Activated CD8-positive, alpha-beta memory T cell treated with anti-CD3 and anti-CD28 coated beads for 1 hour (primary cell): ENCODE measurements at regions not wholly inside any gene's neighbourhood (a gene's known extent, or its start where the extent isn't known, plus 50 kb on each side); places are given as distances from the start of the nearest gene placed in this dataset.

Experiments used
- DNase-seq, 2 donors: peaks; one replicate each; pipeline ENCODE4 v3.0.0-alpha.2; 2020; ENCODE audit warnings: low read depth in 1 of 2; ENCODE audit errors: extremely low read depth in 1 of 2

DNA sequence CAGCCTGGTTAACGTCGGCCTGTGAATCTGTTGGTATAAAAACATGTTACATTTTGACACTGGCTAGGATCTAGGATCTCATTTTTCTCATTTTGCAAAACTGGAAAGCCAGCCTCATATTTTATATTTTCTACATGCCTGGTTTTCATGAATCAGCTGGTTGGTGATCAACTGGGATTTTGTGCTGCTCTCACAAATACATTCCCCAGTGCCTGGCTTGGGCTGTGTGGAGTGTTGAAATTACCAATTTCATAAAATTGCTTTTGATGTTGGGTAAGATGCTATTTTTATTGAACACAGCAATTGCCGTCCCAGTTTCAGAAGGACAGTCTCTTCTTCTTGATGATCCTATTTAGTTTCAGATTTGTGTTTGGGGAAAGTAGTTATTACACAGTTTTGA lies 604.3 kb downstream of the TAFA4 start:
- DNase-seq: no peak

GRCh38 chr3:68315964-68316363 lies 616.4 kb downstream of the TAFA4 start:
- no peak for DNase-seq

DNA sequence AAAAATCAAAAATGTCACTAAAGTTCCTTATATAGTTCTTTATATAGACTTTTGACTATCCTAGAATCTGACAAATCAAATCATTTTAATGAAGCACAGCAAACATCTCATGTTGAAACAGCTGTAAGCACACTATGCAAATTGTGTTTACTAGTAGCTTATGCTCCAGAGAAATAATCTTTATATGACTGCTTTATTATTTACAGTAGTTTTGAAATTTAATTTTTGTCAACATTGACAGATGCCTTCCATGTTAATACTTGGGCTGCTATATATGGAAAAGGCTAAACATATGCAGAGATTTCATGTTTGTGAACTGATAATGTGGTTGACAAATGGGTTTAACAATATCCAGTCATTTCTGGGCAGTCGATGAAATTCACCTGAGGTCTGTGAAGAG lies 616.8 kb downstream of the TAFA4 start:
- DNase-seq: no peak

- no peak for DNase-seq
Measured at GRCh38 chr3:68306571-68306970, 625.8 kb downstream of the TAFA4 start.

DNA sequence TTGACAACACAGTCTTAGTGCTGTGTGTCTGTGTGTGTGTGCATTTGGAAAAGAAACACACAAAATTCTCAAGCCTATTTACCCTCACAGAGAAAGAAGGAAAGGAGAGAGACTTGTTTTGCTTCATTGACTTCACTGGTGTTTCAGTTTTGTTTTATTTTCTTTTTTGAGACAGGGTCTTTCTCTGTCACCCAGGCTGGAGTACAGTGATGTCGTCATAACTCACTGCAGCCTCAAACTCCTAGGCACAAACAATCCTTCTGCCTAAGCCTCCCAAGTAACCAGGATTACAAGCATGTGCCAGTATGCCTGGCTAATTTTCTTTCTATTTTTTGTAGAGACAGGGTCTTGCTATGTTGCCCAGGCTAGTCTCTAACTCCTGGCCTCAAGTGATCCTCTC lies 636.9 kb downstream of the TAFA4 start:
- no peak for DNase-seq

DNA sequence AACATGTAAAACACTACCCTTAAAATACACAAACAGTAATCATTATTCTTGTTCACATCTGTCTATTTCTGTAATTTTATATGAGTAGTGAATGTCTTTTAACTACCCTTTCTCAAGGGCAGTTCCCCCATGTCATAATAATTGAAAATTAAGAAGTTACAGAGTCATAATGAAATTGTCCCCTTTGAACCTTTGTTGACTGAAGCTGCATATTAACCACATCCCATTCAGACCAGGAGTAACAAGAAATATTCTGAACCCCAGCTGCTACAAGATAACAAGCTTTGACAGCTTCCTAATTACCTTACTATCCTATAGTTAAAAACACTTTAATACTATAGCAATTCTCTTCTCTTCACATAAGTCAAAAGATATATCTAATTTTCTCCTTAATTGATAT lies 635.9 kb upstream of the SUCLG2 start:
- no peak for DNase-seq

GRCh38 chr3:68288085-68288484 lies 633.7 kb upstream of the SUCLG2 start:
- DNase-seq: no peak

- DNase-seq: no peak
Measured at GRCh38 chr3:68287101-68287500, 632.7 kb upstream of the SUCLG2 start.

- DNase-seq: no peak
Measured at GRCh38 chr3:68274286-68274685, 619.9 kb upstream of the SUCLG2 start.

DNA sequence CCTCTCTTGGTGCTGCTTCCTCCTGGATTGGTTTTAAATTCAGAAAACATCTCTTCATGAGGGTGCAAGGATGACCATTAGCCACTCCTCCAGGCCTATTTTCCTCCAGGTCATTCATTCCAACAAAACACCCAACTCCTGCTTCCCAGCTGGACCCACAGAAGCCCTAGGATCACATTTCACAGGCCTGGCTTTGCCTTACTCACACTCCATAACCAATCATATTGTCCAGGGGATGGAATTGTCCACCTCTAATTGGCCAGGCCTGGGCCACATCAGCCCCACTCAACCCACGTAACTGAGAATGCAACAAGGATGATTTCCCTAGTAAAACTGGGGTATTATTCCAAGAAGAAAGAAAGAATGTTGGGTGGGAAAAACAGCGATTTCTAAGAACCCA lies 616.7 kb upstream of the SUCLG2 start:
- no peak for DNase-seq

DNA sequence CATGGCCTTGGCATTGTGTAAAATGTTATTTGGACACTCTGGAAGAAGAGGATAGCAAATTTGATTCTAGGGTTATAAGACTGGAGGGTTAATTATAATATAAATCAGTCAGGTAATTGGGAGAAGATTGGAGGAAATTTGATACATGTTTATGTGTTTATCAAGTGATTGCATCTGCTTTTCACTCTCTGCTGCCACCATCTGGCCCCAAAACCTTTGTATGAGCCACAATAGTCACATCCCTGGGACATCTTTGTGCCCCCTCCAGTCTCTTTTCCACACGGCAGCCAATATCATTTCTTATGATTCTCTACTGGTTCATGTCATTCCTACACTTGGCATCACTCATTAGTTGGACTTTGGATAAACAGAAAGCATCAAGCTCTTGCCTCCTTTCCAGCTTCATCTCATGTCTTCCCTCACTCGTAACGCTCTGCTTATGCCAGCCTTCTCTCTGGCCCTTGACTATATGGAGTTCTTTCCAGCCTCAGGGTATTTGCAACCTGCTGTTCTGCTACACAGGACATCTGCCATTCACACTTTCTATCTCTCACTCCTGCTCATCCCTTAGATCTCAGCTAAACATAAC lies 602.3 kb upstream of the SUCLG2 start:
- no peak for DNase-seq

GRCh38 chr3:68249265-68249664 lies 594.9 kb upstream of the SUCLG2 start:
- DNase-seq: no peak

GRCh38 chr3:68242606-68243005 lies 588.2 kb upstream of the SUCLG2 start:
- no peak for DNase-seq

DNA sequence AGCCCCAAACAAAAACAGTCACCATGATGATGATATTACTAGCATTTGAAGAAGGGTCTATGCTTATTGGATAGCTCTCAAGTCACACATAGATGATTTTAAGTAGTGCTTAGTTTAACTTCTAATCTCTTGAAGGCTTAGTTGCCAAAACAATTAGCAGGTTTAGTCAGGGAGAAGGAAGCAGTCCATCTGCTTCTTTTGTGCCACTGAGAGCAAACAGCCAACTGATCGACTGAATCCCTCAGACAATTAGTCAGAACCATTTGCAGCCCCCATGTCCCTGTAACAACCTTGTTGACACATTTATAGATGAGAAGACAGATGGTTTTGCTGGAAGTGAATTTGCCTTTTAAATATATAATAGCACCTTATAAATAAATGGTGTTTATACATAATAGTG lies 585.1 kb upstream of the SUCLG2 start:
- DNase-seq: no peak

- DNase-seq: no peak
Measured at GRCh38 chr3:68234076-68234780, 579.8 kb upstream of the SUCLG2 start.

- DNase-seq: no peak
Measured at GRCh38 chr3:68228856-68229255, 574.4 kb upstream of the SUCLG2 start.

GRCh38 chr3:68220832-68221231 lies 566.4 kb upstream of the SUCLG2 start:
- DNase-seq: no peak

DNA sequence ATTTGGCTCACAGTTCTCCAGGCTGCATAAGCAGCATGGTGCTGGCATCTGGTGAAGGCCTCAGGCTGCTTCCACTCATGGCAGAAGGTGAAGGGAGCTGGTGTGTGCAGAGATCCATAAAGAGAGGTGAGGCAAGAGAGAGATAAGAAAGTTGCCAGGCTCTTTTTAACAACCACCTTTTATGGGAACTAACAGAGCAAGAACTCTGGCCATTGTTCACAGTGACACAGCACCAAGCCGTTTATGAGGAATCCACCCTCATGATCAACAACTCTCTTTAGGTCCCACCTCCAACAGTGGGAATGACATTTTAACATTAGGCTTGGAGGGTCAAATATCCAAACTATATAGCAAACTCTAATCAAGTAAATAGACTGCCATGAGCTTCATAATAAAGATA lies 557.2 kb upstream of the SUCLG2 start:
- no peak for DNase-seq

DNA sequence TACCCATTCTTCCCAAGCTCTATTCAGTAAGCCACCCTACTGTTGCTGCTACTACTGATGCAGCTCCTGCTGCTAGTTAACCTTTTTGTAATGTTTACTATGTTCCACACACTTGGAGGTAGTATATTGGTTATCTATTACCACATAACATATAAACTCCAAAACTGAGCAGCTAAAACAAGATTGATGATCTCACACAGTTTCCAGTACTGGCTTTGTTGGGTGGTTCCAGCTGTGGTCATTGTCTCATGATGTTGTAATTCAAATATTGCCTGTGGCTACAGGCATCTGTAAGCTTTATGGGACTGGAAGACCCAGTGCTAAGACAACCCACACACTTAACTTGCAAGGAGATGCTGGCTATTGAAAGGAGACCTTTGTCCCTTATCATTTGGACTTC lies 556.2 kb upstream of the SUCLG2 start:
- DNase-seq: no peak

- DNase-seq: no peak
Measured at GRCh38 chr3:68207327-68207726, 552.9 kb upstream of the SUCLG2 start.

DNA sequence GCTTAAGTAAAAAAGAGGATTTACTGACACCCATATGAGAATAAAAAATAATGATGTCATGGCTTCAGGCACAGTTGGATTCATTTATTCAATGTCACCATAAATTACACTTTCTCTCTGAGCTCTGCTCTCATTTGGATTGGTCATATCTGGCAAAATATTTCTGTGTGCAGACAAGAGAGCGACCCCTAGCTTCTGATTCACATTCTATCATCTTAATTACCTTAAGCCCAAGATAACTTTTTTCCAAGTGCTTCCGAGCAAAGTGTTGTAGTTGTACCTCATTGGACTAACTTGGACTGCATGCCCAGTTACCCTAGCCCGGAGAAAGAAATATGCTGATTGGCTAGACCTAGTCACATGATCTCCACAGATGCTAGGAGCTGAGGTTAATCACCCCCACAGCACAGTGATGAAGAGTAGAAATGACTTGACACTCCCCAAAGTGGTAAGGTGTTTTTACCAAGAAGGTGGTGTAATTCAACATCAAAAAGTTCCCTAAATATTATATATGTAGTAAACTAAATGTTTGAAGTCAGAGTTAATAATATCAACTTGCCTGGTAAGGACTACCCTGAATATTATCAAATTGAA lies 552.2 kb upstream of the SUCLG2 start:
- no peak for DNase-seq

DNA sequence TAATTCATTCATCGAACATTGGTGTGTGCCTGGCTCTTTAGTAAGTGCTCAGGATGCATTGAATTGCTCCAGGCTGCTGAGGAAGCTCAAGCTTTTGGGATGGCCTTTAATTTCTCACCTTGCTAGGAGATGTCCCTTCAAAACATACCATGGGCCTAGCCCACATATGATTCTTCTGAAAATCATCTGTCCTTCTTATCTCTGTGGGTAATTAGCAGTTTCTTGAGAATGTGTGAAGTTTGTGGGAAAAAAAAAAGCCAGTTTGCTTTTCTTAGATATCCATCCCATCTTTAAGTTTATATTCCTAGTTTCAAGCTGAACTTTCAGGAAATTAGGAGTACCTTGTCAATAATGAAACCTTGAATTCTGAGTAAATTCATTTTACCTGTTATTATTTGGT lies 532.3 kb upstream of the SUCLG2 start:
- no peak for DNase-seq

DNA sequence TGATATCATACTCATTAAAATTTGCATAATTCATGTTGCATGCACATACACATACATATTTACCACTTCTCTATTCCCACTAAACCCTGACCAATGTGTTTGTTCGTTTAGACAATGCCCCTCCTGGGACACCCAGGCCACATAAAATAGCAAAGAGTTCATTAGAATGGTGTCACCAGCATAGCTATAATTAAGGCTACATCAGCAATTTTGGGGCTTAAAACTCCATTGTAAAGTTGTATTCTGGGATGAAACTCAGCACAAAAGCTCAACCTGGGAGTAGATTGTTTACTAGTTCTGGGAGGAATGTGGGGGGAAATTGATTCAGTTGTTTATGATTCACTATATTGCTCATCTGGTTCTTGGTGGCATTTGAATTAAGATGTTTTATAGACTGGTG lies 522.2 kb upstream of the SUCLG2 start:
- no peak for DNase-seq
